GM19351 (cell line): ENCODE measurements at regions not wholly inside any gene's neighbourhood (a gene's known extent, or its start where the extent isn't known, plus 50 kb on each side); places are given as distances from the start of the nearest gene placed in this dataset.

ENCODE experiments used
- ATAC-seq: cut with Tn5 transposase; IDR thresholded peaks from one replicate; pipeline ENCODE4 v1.9.1; 2021; ENCODE audit warnings: mild to moderate bottlenecking, moderate library complexity; ENCODE audit not compliant: unreplicated experiment

DNA sequence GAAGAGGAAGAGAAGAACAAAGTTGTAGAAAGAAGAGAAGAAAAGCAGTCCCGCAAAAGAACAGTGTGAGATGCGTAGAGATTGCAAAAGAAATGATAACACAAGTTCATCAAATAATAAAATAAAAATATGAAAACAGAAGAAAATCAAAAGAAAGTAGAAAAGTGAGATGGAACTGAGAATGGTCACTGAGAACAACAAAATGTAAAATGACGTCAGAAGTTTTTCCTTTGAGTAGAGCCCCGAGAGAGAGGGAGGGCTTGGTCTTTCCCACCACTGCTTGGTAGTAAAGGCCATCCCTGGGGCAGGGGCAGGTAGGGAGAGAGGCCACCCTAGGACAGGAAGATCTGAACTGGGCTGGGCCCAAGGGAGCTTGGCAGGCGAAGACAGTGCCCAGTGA is 533.7 kb downstream of the QKI start:
- no peak for ATAC-seq

DNA sequence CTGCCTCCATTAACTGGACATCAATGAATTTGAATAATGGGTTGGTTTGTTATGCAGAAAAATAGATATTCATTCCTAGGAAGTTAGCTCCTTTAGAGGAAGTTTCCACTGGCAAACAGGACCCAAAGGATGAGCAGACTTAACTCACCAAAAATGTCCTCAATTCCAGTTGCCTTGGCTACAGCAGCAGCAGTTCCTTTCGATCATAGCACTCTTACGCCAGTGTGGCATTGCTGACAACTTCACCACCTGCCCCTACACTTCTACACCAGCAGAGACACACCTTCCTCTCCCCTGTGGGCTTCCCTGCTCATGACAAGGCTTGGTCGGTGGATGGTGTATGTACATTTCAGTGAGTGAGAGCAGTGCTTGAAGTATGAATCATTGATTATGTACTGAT is 532.8 kb downstream of the QKI start:
- ATAC-seq = no peak

DNA sequence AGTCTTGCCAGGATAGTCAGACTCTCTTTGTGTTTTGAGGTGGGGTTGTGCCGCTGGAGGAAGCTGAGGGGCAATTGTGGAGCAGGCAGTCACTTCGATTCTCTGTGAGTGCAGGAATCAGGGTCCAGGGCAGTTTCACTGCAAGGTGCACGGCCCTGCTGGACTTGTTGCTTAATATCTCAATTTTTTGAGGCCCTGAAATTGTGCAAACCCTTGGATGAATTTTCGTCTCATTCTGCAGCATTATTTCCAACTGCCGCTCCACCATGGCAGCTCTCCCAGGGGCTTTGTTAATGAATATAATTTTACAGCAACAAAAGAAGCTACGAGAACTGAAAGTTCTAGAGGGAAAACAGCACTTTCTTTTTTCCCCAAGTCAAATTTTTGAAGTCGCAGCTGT is 531.9 kb downstream of the QKI start:
- ATAC-seq = no peak

DNA sequence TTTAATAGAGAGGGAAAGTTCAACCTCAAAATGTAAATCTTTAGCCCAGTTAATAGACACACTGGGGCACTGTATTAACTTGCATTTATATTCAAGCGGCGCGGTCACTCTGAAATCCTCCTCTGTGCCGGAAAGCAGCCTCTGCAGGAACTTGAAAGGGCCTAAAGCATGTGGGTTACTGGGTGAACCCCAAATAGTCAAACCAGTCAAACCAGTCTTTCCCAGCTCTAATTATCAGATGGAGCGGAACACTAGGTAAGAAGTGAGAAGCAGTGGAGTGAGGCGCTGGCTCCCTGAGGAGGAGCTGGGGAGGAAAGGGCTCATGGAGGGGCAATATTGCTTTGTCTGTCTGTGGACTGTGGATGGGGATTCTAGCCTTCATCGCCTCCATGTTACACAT is 531.3 kb downstream of the QKI start:
- no peak for ATAC-seq

DNA sequence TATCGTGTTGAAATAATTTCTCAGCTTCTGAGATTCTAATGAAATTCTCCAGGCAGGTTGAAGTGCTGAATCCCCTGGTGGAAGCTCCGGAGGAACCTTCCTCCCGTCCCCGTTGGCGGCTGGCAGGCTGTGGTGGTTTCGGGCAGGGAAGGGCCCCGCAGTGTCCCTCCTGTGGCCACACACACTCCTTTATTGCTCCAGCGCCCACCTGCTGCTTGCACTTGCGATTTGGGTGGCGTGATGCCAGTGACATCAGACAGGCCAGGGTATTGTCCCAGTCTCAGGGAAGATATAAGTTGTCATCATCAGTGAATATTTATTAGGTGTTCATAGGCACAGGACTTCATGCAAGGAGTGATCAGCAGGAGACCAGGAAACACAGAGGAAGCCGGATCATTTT is 530.4 kb downstream of the QKI start:
- ATAC-seq = no peak

DNA sequence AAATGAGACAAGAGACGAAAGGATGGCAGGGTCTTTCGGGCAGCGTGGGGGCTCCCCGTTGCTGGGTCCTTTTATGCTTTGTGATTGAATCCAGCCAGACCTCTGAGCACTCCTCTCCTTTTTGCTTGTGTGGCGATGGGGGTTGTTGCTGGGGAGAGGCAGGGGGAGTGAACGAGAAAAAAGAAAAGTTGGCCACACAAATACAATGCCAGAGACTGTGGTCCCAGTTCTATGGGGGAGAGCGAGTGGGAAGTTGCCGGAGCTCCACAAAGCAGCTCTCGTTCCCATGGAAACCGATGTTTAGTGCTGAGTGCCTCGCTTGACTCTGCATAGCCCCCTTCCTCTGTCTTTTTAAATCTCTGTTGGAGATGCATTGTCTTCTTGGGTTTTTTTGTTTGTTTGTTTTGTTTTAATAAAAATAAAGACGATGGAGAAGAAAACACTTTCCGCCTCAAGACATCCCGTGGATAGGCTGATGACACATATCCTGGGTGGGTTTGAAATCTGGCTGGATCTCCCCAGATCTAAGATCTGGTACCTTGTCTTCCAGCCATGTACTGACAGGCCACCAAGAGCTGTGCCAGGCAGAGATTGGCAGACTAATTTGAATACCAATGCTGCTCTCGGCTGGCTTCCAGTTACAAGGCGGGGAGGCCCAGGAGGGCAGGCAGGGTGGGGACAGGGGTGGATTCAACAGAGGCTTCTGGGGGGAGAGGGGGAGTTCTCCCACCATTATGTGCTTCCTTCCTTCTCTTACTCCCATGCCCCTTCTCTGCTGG is 529.3 kb downstream of the QKI start:
- no peak for ATAC-seq

DNA sequence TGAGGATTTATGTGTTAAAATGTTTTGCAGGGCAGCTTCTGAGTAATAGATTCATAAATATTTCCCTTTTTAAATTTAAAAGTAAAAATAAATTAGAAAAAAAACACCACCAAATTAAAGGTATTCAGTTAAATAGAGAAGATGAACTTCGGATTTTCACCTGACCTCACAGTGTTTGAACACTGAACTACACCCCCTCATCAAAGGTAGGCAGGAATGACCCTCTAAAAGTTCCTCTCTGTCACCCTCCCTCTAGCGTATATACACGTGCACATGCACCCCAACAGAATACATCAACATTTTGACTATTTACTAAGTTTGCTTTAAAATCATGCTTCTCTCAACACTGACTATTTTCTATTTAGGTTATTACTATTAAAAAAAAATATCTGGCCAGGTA is 528.3 kb downstream of the QKI start:
- no peak for ATAC-seq

DNA sequence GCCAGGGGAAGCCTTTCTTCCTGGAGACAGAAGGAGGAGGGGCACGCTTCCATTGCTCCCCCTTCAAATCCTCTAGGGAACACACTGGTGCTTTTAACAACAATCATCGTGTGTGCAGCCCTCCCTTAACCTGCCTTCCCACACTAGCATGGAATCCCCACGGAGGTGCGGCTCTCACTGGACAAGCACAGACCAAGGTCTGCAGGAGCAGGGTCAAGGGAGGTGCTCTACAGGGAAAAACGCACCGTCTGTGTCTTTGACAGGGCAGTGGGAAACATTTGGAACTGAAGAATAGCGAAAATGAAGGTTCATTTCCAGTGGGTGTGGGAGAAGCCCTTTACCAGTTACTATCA is 527.1 kb downstream of the QKI start:
- ATAC-seq = no peak

DNA sequence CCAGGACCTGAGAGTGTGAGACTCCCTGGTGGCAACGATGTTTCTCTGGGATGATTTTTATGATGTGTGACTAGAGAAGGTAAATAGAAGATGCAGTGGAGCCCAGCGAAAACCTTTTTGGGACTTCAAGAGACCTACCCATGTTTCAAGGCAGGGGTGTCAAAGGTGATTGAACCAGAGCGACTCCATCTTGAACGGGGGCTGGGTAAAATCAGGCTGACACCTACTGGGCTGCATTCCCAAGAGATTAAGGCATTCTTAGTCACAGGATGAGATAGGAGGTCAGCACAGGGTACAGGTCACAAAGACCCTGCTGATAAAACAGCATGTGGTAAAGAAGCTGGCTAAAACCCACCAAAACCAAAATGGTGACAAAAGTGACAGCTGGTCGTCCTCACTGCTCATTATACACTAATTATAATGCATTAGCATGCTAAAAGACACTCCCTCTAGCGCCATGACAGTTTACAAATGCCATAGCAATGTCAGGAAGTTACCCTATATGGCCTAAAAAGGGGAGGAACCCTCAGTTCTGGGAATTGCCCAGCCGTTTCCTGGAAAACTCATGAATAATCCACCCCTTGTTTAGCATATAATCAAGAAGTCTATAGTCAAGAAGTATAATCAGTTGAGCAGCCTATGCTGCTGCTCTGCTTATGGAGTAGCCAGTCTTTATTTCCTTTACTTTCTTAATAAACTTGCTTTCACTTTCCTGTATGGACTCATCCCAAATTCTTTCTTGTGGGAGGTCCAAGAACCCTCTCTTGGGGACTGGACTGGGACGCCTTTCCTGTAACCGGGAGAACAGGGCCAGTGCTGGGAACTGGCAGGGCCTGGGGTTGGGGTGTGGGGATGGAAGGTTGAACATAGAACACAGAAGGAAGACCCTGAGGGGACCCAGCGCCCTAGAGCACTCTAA is 526.4 kb downstream of the QKI start:
- ATAC-seq = no peak

DNA sequence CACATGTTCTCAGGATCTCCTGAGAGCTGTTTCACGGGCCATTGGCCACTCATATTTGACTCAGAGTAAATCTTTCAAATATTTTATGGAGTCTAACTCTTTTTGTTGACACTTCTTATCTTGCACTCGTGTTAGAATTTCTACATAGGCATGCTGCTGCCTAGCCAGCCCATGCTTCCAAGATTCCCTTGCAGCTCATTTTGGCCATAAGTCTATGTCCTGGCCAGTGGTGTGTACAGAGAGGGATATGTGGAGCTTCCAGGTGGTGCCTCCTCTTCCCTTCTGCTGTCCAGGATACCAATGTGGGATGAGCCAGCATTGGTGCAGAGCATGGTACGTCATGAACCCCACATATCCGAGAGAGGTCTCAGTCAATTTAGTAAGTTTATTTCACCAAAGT is 522.6 kb downstream of the QKI start:
- ATAC-seq = no peak

DNA sequence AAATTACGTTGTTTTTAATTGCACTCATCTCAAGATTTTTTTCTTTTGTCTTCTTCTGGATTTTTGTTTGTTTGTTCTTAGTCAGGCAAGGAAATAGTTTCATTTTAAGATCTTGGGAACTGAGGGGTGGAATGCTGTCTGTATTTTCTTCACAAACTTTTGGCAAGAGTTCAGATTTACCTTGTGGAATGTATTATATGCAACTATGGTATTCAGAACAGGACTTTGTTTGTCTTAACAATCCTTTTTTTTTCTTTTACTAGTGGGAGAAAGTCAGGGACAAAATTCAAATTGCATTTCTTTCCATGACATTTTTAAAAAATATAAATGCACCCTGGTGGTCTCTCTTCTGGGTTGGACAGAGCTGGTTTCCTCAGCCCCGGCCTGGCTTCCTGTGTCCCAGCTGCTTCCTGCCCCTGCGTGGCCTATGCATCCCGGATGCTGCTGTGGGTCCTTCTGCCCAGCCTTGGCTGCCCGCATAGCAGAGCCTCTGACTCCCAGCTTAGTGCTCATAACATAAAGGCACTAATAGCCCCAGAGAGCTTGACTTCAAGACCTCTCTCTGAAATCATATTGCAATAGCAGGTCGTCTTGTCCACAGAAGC is 520.7 kb downstream of the QKI start:
- ATAC-seq = no peak

DNA sequence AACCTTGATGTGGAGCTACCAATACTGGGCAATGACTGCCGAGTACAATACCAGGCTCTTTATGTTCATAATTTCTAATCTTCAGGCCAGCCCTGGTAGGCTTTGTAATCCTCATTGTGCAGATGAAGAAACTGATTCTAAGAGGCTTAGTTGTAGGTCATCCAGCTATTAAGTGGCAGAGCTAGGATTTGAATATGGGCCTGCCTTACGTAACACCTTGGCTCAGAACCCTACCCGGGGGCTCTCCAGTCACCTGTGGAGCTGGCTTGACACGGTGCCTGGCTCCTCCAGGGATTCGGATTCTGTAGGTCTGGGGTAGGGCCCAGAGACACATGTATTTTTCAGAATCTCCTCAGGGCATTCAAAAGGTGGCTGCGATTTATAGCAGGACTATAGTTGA is 515.5 kb downstream of the QKI start:
- no peak for ATAC-seq

DNA sequence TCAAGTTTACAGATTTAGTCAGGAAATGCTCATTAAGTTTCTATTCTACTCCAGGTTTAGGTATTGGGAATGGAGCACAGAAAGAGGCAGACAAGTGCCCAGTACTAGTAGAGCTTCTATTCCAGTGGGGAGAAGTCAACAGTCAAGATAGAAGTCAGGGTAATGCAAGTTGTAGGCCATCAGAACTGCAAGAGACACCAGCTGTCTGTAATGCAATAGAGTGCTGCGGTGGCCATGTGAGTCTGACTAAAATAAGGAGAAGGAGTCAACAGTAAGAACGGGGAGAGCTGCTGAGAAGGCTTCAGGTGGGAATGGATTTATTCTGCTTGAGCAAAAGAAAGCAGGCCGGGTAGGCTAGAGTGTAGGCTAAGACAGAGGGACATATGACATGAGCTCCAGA is 515.0 kb downstream of the QKI start:
- ATAC-seq = no peak

DNA sequence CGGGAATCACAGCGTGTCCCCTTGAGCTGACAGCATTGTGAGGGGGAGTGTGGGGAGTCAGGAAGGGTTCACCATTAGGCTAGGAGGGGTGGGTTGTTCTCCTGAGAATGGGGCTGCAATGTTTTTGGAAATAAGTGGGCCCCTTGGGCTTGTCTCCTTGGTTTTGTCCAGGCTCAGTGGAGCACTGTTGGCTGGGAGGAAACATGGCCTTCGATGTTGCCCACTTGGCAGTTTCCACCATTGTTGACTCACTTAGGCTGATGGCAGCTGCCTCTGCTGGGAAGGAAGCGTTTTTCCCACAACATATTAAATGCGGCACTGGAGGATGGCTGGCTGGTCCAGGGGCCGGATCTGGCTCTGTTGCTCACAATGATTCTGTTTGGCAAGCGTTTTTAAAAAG is 512.1 kb downstream of the QKI start:
- ATAC-seq = no peak

DNA sequence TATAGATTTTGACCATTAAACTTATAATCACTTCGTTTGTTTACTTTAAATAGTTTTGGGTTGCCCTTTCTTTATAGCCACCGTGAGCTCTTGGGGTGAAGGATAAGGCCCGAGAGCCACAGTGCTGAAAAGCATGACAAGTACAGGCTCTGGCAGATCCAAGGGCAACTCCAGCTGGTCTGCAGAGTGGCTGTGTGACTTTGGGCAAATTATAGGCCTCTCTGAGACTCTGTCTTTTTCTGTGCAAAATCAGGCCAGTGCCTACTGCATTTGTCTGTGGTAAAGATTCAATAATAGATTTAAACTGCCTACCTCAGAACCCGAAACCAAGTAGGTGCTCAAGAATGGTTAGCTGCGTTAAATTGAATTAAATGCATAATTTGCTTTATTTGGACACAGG is 511.3 kb downstream of the QKI start:
- no peak for ATAC-seq

DNA sequence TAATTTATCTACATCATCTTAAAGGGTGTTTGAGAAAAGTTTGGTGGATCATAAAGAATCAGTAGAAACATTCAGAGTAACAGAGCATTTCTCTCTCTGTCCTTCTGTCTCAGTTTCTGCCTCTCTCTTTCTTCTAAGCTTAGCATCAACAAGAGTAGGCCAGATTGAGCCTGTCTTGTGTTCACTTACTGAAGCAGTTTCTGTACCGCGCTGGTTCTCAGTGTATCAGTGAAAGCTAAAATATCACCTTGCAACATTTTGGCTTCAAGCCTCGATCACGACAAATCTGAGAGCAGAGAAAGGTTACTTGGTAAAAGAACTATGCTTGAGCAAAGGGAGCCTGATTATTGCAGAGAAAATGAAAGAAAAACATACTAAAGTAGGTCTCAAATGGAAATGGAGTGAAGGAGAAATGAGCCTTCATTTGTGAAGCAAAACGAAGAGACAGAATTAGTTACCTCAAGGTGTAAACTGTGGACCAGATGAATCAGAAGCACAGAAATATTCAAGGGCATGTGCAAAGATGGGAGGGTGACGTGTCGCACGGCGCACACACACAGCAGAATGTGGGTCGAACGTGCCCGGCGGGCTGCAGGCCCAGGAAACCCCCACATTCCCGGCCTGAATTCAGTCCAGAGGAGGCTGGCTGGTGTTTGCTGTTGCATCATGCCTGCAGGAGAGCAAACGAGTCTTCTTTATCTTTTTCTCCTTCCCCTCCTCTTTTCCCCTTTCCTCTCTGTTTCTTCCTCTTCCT is 509.3 kb downstream of the QKI start:
- no peak for ATAC-seq

DNA sequence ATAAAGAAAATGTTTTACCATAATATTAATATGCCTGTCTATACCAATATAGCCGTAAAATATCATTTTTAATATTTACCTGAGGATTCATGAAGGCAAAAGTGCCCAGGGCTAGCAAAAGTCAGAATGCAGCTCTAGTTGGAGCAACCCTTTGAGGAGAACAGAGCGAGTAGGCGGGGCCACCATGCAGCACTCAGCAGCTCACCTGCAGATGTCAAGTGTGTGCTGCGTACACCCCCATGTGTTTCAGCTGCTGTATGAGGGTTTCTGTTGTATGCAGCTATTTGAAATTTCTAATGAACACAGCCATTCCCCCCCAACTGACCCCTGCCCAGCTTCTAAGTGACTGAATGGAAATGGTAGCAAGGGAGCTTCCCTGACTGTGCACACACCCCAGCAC is 508.0 kb downstream of the QKI start:
- no peak for ATAC-seq

DNA sequence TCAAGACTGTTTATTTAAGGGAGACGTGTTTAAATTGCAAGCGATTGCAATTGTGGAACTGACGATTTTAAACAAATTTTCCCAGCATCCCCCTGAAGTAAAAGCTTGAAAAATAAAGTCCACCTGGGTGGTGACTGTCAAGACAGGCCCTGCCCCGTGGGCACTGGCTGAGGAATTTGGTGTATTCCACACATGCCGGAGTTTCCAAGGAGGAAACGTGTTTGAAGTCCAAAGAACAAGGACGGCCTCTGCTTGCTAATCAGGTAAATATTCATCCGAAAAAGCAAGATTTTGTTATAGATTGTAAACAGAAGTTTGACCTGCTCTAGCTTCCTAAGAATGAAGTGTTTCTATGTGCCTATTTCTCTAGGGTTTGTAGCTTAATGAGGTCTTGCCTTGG is 505.1 kb downstream of the QKI start:
- ATAC-seq = no peak

DNA sequence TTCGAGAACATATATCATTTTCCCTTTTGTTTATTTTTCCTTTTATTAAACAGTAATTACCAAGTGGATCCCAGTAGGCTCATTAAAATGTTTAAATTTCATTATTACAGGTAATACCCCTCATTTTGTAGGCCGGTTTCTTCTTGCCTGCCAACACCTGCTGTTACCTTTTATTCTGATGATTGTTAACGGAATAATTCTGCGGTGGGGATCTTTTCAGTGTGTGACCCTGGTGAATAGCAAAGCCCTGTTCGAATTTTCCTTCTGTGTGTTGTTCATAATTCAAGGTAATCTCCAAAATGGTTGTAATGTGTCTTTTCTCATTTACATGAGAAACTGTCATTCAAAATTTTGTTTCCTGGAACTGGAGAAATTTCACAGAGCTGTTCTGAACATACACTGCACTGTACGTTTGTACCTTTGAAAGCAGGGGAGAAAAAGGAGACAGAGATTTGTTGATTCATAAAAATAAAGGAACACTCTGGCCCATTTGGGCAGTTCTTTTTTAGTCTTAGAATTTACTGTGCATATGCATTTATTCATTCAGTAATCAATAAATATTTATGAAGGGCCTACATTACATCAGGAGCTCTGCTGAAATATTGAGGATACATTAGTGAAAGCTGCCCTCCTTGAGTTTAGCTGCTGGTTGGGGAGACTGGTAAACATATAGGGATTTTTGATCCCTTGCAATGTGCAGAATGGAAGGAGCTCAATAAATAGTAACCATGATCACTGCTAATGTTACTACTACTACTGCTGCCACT is 502.0 kb downstream of the QKI start:
- ATAC-seq = no peak

DNA sequence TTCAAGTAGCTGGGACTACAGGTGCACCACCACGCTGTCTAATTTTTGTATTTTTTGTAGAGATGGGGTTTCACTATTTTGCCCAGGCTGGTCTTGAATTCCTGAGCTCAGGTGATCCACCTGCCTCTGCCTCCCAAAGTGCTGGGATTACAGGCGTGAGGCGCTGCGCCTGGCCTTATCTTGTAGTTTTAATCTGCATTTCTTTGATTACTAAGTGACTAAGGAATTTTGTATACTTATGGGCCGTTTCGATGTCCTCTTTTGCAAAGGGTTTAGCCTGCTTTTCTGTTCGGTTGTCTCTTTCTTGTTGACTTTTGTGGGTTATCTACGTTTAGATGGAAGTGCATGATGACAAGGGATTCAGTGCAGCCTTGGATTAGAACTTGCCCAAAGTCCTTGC is 500.6 kb downstream of the QKI start:
- no peak for ATAC-seq

DNA sequence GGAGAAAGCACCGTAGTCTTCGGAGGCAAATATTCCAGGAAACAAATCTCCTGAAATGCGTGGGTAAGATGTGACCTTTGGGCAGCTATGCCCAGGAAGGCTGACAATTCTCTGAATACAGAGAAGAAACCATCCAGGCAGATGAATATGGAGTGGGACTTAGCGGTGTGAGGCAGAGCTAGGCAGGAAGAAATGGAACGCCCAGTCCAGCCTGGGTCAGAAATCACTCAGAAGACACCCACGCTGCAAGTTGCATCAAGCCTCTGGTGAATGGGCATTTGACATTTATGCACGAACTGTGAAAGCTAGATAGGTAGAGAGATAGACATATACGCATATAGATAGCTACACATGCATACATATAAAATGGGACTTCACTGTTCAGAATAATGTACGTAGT is 498.5 kb downstream of the QKI start:
- no peak for ATAC-seq
